CD4-positive, alpha-beta T cell treated with Interleukin-6 for 4 hours (primary cell): ENCODE measurements at regions not wholly inside any gene's neighbourhood (a gene's known extent, or its start where the extent isn't known, plus 50 kb on each side); places are given as distances from the start of the nearest gene placed in this dataset.

Experiments
- DNase-seq: peaks from one replicate; pipeline ENCODE4 v3.0.0-alpha.2; 2020; ENCODE audit warnings: mixed read lengths

GRCh38 chr1:2935751-2936390 is 85.4 kb upstream of the ACTRT2 start:
- DNase-seq = no peak

DNA sequence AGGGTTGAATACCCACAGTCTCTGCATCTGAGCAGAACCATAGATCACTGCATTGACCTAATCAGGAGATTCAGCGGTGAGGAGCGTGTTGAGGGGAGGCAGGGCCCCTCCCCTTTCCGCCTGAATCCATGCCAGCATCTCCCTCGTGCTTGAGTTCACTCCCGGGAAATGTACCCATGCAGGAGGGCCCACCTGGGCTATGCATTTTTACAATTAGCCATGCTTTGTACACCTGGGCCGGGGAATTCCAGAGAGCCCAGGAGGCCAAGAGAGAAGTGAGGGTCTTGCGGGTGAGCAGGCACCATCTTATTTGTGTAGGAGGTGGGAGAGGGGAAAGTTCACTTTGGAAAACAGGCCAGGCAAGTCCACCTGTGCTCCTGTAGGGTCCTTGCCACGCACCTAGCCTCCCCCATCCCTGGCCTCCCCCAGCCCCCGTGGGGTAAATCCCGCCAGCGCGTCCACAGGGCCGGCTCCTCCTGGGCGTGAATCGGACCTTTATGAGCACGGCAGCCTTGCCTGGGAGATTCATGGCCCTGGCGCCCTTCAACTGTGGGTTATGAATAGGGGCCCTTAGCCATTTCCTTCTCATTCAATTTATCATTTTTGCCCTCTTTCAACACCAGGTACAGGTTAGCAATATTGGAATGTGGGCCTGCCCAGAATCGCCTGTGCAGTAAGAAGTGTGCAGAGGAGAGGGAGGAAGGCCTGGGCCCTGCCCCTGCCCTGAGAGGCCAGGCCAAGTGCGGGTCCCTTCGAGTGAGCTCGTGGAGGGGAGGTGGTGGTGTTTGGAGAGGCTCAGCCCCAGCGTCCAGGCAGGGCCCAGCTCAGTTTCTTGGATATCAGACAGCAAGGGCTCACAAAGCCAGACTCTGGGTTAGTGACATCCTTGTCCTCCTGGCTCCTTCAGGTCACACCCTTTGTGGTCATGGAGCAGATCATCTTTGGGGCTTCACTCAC is 84.4 kb upstream of the ACTRT2 start:
- no peak for DNase-seq

- no peak for DNase-seq
Measured at GRCh38 chr1:2937805-2938204, 83.5 kb upstream of the ACTRT2 start.

GRCh38 chr1:2939041-2939552 is 82.2 kb upstream of the ACTRT2 start:
- no peak for DNase-seq

- no peak for DNase-seq
Measured at GRCh38 chr1:2940178-2940577, 81.1 kb upstream of the ACTRT2 start.

GRCh38 chr1:2941040-2941439 is 80.2 kb upstream of the ACTRT2 start:
- DNase-seq = no peak

- no peak for DNase-seq
Measured at GRCh38 chr1:2941907-2942306, 79.4 kb upstream of the ACTRT2 start.

DNA sequence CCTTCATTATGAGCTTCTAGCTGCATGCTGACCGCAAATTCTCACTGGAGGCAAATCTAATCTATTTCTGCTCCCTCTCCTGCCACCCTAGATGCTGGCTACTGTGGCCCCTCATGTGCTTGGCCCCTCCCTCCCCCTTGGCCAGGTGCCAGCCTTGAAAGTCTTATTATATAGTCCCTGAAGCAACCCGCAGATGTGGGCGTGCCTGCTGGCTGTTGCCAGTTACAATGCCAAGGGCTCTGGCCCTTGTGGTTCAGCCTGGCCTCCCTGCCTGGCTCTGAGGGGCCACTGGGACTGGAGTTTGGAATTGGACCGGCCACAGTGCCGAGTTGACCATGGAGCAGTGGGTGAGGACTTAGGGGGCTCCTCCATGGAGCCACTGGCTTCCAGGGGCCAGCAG is 78.9 kb upstream of the ACTRT2 start:
- no peak for DNase-seq

- no peak for DNase-seq
Measured at GRCh38 chr1:2943686-2944260, 77.5 kb upstream of the ACTRT2 start.

DNA sequence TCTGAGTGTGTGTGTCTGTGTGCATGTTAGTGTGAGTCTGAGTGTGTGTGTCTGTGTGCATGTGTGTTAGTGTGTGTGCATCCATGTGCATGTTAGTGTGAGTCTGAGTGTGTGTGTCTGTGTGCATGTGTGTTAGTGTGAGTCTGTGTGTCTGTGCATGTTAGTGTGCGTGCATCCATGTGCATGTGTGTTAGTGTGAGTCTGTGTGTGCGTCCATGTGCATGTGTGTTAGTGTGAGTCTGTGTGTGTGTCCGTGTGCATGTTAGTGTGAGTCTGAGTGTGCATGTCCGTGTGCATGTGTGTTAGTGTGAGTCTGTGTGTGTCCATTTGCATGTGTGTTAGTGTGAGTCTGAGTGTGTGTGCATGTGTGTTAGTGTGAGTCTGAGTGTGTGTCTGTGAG is 76.6 kb upstream of the ACTRT2 start:
- no peak for DNase-seq

DNA sequence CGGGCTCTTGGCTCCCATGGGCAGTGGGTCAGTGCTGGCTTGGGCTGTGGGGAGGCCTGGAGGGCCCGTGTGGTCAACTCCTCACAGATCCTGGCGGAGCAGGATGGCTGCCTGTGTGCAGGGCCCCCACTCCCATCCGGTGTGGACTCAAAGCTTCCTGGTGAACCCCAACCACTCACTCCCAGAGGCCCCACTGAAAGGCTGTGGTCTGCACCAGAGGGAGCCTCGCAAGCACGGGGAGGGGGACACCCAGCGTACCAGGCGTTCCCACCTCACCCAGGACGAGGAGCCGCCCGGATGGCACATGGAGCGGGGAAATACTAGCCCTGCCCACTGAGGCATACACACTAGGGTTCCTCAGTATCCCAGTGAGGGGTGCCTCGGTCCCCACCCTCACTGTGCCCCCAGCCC is 75.4 kb upstream of the ACTRT2 start:
- DNase-seq = no peak

DNA sequence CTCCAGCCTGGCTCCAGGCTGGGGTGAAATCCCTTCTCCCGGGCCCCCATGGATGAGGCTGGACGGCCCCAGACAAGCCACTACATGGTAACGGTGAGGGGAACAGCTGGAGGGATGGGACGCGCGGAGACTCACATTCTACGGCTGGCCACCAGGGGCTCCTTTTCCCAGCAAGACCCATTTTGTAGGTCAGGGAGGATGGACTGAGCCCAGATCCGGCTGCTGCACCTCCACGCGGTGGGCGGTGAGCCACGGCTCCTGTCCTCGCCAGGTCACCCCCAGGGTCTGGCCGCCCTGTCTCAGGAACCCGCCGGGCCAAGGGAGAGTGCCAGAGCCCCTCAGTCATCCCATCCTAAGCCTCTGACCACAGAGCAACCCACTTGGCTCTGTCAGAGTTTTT is 75.0 kb upstream of the ACTRT2 start:
- no peak for DNase-seq

GRCh38 chr1:2946999-2947690 is 74.1 kb upstream of the ACTRT2 start:
- DNase-seq = no peak

DNA sequence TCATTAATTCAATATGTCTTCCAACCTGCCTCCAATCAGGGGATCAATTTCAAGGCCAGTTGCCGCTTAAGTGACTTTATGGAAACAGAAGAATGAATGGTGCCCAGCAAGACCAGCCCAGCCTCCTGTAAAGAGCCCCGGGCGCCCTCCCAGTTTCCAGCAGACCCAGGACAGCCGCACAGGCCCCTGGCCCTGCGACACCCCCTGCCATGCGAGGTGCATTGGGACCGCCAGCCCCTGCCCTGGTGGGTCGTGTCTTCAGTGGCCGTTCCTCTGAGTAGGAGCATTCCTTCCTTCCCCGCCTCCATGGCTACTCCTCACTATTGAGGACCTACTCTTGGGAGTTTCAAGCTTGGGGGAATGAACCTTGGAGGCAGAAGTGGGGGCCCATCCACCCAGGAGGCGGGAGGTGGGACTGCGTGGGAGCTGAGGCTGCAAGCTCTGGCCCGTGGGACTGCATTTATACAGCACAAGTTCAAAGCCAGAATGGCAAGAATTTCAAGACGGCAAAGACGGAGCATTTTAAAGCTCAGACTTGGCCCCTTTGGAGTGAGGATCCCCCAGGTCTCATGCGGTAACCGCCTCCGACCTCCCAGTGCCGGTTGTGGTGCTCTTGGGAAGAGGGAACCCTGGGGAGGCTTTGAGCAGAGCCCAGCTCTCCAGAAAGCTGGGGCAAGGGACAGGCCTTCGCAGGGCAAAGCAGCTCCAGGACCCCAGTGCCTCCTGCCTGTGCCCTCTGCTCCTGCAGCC is 73.1 kb upstream of the ACTRT2 start:
- DNase-seq = no peak

DNA sequence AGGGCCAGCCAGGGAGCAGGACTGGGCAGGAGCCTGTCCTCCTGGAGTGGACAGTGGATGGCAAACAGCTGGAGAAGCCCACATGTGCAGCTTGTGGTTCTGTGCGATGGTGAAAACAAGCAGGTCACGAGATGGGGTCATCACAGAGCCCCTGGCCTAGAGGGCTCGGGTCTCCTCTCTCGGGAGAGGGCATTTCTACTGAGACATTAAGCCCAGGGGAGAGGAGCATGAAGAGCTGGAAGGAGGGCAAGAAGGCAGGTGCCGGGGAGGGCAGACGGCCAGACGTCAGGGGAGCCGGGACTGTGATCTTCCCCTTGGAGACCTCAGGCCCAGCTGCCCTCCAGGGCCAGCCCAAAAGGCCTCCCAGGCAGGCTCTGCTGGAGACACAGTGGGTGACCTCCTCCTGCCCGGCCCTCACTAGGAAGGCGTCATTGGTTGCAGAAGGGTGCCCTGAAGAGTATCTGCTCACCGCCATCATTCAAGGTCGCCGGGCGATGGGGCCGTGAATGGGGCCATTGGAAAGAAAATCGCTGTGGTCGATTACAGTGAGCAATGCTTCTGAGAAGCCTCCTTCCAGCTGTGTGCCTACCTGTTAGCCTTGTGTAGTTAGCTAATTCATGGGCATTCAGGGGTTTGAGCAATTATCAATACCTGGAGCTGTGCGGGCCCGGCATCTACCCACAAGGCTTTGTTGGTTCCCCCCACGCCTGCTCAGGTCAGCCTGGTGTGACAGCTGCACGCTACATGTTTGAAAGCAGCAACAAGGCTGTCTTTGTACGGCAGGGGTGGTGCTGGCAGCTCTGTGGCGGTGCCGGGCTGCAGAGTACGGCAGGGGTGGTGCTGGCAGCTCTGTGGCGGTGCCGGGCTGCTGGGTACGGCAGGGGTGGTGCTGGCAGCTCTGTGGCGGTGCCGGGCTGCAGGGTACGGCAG is 72.3 kb upstream of the ACTRT2 start:
- DNase-seq = no peak

- DNase-seq = no peak
Measured at GRCh38 chr1:2949966-2950925, 71.0 kb upstream of the ACTRT2 start.

- no peak for DNase-seq
Measured at GRCh38 chr1:2950926-2951305, 70.4 kb upstream of the ACTRT2 start.

DNA sequence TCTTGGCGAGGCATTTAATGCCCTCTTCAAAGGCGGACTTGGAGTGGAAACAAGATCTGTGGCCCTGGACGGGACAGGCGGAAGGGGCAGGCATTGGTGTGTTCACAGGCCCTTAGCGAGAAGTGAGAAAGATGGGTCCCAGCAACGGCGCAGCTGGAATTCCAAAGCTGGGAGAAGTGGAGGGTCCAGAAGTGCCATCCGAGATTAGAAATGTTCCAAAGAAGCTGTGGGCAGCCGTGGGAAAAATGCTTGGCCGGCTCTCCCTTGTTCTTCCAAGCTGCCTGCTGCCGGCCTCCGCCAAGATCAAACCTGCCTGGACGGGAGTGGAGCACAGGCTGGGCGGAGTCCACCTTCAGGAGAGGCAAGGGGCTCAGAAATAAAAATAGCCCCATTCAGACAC is 69.4 kb upstream of the ACTRT2 start:
- no peak for DNase-seq

DNA sequence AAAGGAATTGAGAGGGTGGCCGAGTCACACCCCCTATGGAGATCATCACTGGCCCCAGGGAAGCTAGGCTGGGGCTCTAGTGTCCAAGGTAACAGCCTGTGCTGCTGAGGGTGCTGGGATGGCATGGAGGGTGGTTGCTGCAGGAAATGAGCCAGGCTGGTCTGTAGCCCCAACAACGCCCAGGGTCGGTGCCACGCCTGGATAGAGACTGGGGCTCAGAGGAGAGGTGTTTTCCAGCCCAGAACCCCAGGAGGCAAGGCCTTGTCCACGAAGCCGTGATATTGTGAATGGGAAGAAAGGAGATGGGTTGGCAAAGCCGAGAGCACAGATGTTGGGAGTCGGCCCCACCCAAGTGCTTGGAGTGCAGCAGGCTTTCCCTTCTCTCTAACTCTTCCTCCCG is 68.9 kb upstream of the ACTRT2 start:
- DNase-seq = no peak

- no peak for DNase-seq
Measured at GRCh38 chr1:2952992-2953391, 68.3 kb upstream of the ACTRT2 start.
